MM.1S (cell line): ENCODE measurements at regions not wholly inside any gene's neighbourhood (a gene's known extent, or its start where the extent isn't known, plus 50 kb on each side); places are given as distances from the start of the nearest gene placed in this dataset.
A peak's percentile ranks its signal among the peaks of the same experiment; 100 is the strongest.

ENCODE experiments used
- DNase-seq: peaks from one replicate; pipeline ENCODE4 v3.0.0-alpha.2; 2015
- H2AFZ ChIP-seq: fragments of 300-600 bp; sonication (generic); 2 replicates; pipeline ENCODE4 v1.6.0; 2016; ENCODE audit warnings: antibody characterized with exemption, low read length
- H3F3A ChIP-seq: fragments of 300-600 bp; sonication (generic); 2 replicates; pipeline ENCODE4 v1.6.1; 2016; ENCODE audit warnings: mild to moderate bottlenecking, antibody characterized with exemption, low read length, moderate library complexity, mixed read lengths; ENCODE audit not compliant: insufficient read depth
- H3K27ac ChIP-seq: fragments of 300-600 bp; sonication (generic); 2 replicates; pipeline ENCODE4 v1.5.1; 2016; ENCODE audit warnings: mild to moderate bottlenecking, low read length
- H3K27me3 ChIP-seq: fragments of 300-600 bp; sonication (generic); replicated peaks from 2 replicates; pipeline ENCODE4 v1.6.0; 2016; ENCODE audit warnings: low read length; ENCODE audit not compliant: insufficient read depth
- H3K36me3 ChIP-seq: fragments of 300-600 bp; sonication (generic); replicated peaks from 2 replicates; pipeline ENCODE4 v1.6.1; 2016; ENCODE audit warnings: mild to moderate bottlenecking, low read length, mixed read lengths; ENCODE audit not compliant: insufficient read depth
- H3K4me1 ChIP-seq: fragments of 300-600 bp; sonication (generic); 2 replicates; pipeline ENCODE4 v1.6.1; 2016; ENCODE audit warnings: low read length, mixed read lengths
- H3K4me2 ChIP-seq: fragments of 300-600 bp; sonication (generic); 2 replicates; pipeline ENCODE4 v1.6.0; 2016; ENCODE audit warnings: low read depth, low read length
- H3K4me3 ChIP-seq: fragments of 300-600 bp; sonication (generic); 2 replicates; pipeline ENCODE4 v1.5.1; 2016; ENCODE audit warnings: low read length, mixed read lengths
- H3K79me2 ChIP-seq: fragments of 300-600 bp; sonication (generic); 2 replicates; pipeline ENCODE4 v1.6.1; 2016; ENCODE audit warnings: mixed run types, low read length, mixed read lengths
- H3K9ac ChIP-seq: fragments of 300-600 bp; sonication (generic); 2 replicates; pipeline ENCODE4 v1.6.1; 2016; ENCODE audit warnings: low read length, mixed read lengths
- H3K9me2 ChIP-seq: fragments of 300-600 bp; sonication (generic); replicated peaks from 2 replicates; pipeline ENCODE4 v1.6.1; 2016; ENCODE audit warnings: mild to moderate bottlenecking, low read length, mixed read lengths; ENCODE audit not compliant: insufficient read depth
- H3K9me3 ChIP-seq: fragments of 300-600 bp; sonication (generic); replicated peaks from 2 replicates; pipeline ENCODE4 v1.6.1; 2016; ENCODE audit warnings: mild to moderate bottlenecking, low read length, mixed read lengths; ENCODE audit not compliant: insufficient read depth
- H4K20me1 ChIP-seq: fragments of 300-600 bp; sonication (generic); 2 replicates; pipeline ENCODE4 v1.6.1; 2016; ENCODE audit warnings: mild to moderate bottlenecking, low read length, moderate library complexity, mixed read lengths; ENCODE audit not compliant: insufficient read depth
- CTCF ChIP-seq: fragments of 300-600 bp; sonication (generic); IDR thresholded peaks from 2 replicates; pipeline ENCODE4 v1.5.1; 2016; ENCODE audit warnings: antibody characterized with exemption, low read length, mixed read lengths
- EZH2 ChIP-seq: fragments of 300-600 bp; sonication (generic); optimal IDR thresholded peaks from 2 replicates; pipeline ENCODE3; 2017; ENCODE audit warnings: low read depth, mild to moderate bottlenecking, antibody characterized with exemption, low read length, mixed read lengths
- EZH2phosphoT487 ChIP-seq: fragments of 300-600 bp; sonication (generic); IDR thresholded peaks from 2 replicates; pipeline ENCODE4 v1.6.1; 2018; ENCODE audit warnings: antibody characterized with exemption, low read length

- peak overlapping the region; percentile 84 for H3K4me2 ChIP-seq
- H3K4me1 ChIP-seq: peaks cover 35% of the 10 kb centered on the region
- no peak for TF ChIP-seq CTCF
- TF ChIP-seq EZH2phosphoT487: no peak
- no peak for TF ChIP-seq EZH2
- H3K27ac ChIP-seq: peak overlapping the region; percentile 99
- peak overlapping the region; percentile 71; the same call in 1 of the 2 replicates for H3K9ac ChIP-seq
- H3K9me3 ChIP-seq: no peaks in the 10 kb centered on the region
- no peaks in the 10 kb centered on the region for H3K9me2 ChIP-seq
- H2AFZ ChIP-seq: no peak overlapping the region
- no peaks in the 10 kb centered on the region for H4K20me1 ChIP-seq
- H3F3A ChIP-seq: peaks cover 42% of the 10 kb centered on the region
- no peak overlapping the region; the same call in 1 of the 2 replicates for H3K4me3 ChIP-seq
- no peaks in the 10 kb centered on the region for H3K27me3 ChIP-seq
- H3K36me3 ChIP-seq: no peaks in the 10 kb centered on the region; the same call in 1 of the 2 replicates
- H3K79me2 ChIP-seq: peaks cover 16% of the 10 kb centered on the region
- peak; percentile 50 for DNase-seq
Measured at GRCh38 chr13:30370146-30370545, 52.1 kb upstream of the UBE2L5 start.

GRCh38 chr13:30370916-30371521, 51.3 kb upstream of the UBE2L5 start:
- no peaks in the 10 kb centered on the region; the same call in 1 of the 2 replicates for H3K36me3 ChIP-seq
- H3K4me3 ChIP-seq: peak overlapping the region; percentile 20; the same call in 1 of the 2 replicates
- H3K9ac ChIP-seq: peak overlapping the region; percentile 71
- H2AFZ ChIP-seq: no peak overlapping the region
- peak overlapping the region; percentile 99 for H3K27ac ChIP-seq
- peaks cover 35% of the 10 kb centered on the region for H3K4me1 ChIP-seq
- no peaks in the 10 kb centered on the region for H3K27me3 ChIP-seq
- no peaks in the 10 kb centered on the region for H3K9me2 ChIP-seq
- TF ChIP-seq EZH2phosphoT487 (no peak), CTCF (no peak), EZH2 (no peak)
- peaks cover 48% of the 10 kb centered on the region for H3F3A ChIP-seq
- peaks cover 17% of the 10 kb centered on the region for H3K79me2 ChIP-seq
- H3K4me2 ChIP-seq: peak overlapping the region; percentile 84
- H3K9me3 ChIP-seq: no peaks in the 10 kb centered on the region
- no peak for DNase-seq
- H4K20me1 ChIP-seq: no peaks in the 10 kb centered on the region

- Histone ChIP-seq H4K20me1 (no peaks in the 10 kb centered on the region), H3K9me2 (no peaks in the 10 kb centered on the region), H3K4me3 (peak overlapping the region; percentile 31; the same call in 1 of the 2 replicates), H3K27me3 (no peaks in the 10 kb centered on the region), H3K4me1 (peaks cover 35% of the 10 kb centered on the region), H3K79me2 (peaks cover 21% of the 10 kb centered on the region), H3K36me3 (no peaks in the 10 kb centered on the region; the same call in 1 of the 2 replicates), H3K9me3 (no peaks in the 10 kb centered on the region), H3K27ac (peak overlapping the region; percentile 99), H3K9ac (peak overlapping the region; percentile 71), H3F3A (peaks cover 55% of the 10 kb centered on the region), H2AFZ (no peak overlapping the region), H3K4me2 (peak overlapping the region; percentile 84)
- TF ChIP-seq CTCF (no peak), EZH2phosphoT487 (no peak), EZH2 (no peak)
- DNase-seq: peak; percentile 80
Measured at GRCh38 chr13:30371649-30372265, 50.5 kb upstream of the UBE2L5 start.
